H9 (cell line): ENCODE measurements at regions not wholly inside any gene's neighbourhood (a gene's known extent, or its start where the extent isn't known, plus 50 kb on each side); places are given as distances from the start of the nearest gene placed in this dataset.

Experiments used
- DNase-seq: peaks from one replicate; pipeline ENCODE4 v3.0.0-alpha.2; 2017
- H2AFZ ChIP-seq: one replicate; pipeline ENCODE4 v1.6.1; 2013; ENCODE audit warnings: mild to moderate bottlenecking, low read length, control low read depth, moderate library complexity
- H2AK5ac ChIP-seq: 2 replicates; pipeline ENCODE4 v1.6.1; 2013; ENCODE audit warnings: low read length, control low read depth, mixed read lengths; ENCODE audit not compliant: insufficient read length
- H2BK120ac ChIP-seq: one replicate; pipeline ENCODE4 v1.6.1; 2013; ENCODE audit warnings: low read depth, mild to moderate bottlenecking, low read length, control low read depth, inconsistent platforms; ENCODE audit not compliant: poor library complexity, severe bottlenecking
- H2BK12ac ChIP-seq: 2 replicates; pipeline ENCODE4 v1.6.1; 2013; ENCODE audit warnings: low read length, control low read depth, mixed read lengths, low read depth; ENCODE audit not compliant: insufficient read length
- H2BK15ac ChIP-seq: 2 replicates; pipeline ENCODE4 v1.6.1; 2013; ENCODE audit warnings: low read depth, low read length, control low read depth
- H2BK20ac ChIP-seq: one replicate; pipeline ENCODE4 v1.6.1; 2013; ENCODE audit warnings: low read depth, mild to moderate bottlenecking, low read length, control low read depth, inconsistent platforms; ENCODE audit not compliant: poor library complexity, severe bottlenecking
- H2BK5ac ChIP-seq: 2 replicates; pipeline ENCODE4 v1.6.1; 2013; ENCODE audit warnings: low read length, control low read depth, mixed read lengths; ENCODE audit not compliant: insufficient read length
- H3K14ac ChIP-seq: 2 replicates; pipeline ENCODE4 v1.6.1; 2013; ENCODE audit warnings: low read length, control low read depth; ENCODE audit not compliant: insufficient read depth
- H3K18ac ChIP-seq: 2 replicates; pipeline ENCODE4 v1.6.1; 2013; ENCODE audit warnings: low read depth, mild to moderate bottlenecking, mixed read lengths, low read length, control low read depth; ENCODE audit not compliant: insufficient read length
- H3K23ac ChIP-seq: 2 replicates; pipeline ENCODE4 v1.6.1; 2013; ENCODE audit warnings: low read length, control low read depth, mixed read lengths, low read depth; ENCODE audit not compliant: insufficient read length
- H3K23me2 ChIP-seq: 2 replicates; pipeline ENCODE4 v1.6.1; 2013; ENCODE audit warnings: low read depth, mild to moderate bottlenecking, mixed read lengths, low read length, control low read depth; ENCODE audit not compliant: insufficient read length, poor library complexity, severe bottlenecking
- H3K27ac ChIP-seq: 2 replicates; pipeline ENCODE4 v1.5.1; 2013; ENCODE audit warnings: low read length, control low read depth, mixed read lengths, low read depth; ENCODE audit not compliant: insufficient read length
- H3K27me3 ChIP-seq: 2 replicates; pipeline ENCODE4 v1.6.1; 2013; ENCODE audit warnings: low read length, control low read depth, inconsistent platforms; ENCODE audit not compliant: insufficient read depth
- H3K4ac ChIP-seq: 2 replicates; pipeline ENCODE4 v1.6.1; 2013; ENCODE audit warnings: low read depth, mild to moderate bottlenecking, control low read depth, inconsistent platforms, low read length, moderate library complexity
- H3K4me1 ChIP-seq: 2 replicates; pipeline ENCODE4 v1.6.1; 2013; ENCODE audit warnings: low read length, control low read depth, inconsistent platforms; ENCODE audit not compliant: insufficient read depth
- H3K4me2 ChIP-seq: 2 replicates; pipeline ENCODE4 v1.6.1; 2013; ENCODE audit warnings: low read length, control low read depth, mixed read lengths; ENCODE audit not compliant: insufficient read length, insufficient read depth
- H3K56ac ChIP-seq: 2 replicates; pipeline ENCODE4 v1.6.1; 2013; ENCODE audit warnings: low read depth, mild to moderate bottlenecking, mixed read lengths, low read length, control low read depth; ENCODE audit not compliant: insufficient read length
- H3K79me1 ChIP-seq: 2 replicates; pipeline ENCODE4 v1.6.1; 2013; ENCODE audit warnings: low read depth, mild to moderate bottlenecking, moderate library complexity, low read length, control low read depth, inconsistent platforms; ENCODE audit not compliant: insufficient read depth, poor library complexity, severe bottlenecking
- H3K79me2 ChIP-seq: 2 replicates; pipeline ENCODE4 v1.6.1; 2013; ENCODE audit warnings: low read length, control low read depth, inconsistent platforms; ENCODE audit not compliant: insufficient read depth
- H3K9ac ChIP-seq: 2 replicates; pipeline ENCODE4 v1.6.1; 2013; ENCODE audit warnings: low read length, control low read depth, mixed read lengths; ENCODE audit not compliant: insufficient read length; ENCODE audit errors: extremely low read depth
- H3K9me3 ChIP-seq: one replicate; pipeline ENCODE4 v1.6.1; 2013; ENCODE audit warnings: low read depth, low read length, inconsistent platforms; ENCODE audit not compliant: control insufficient read depth
- H3T11ph ChIP-seq: one replicate; pipeline ENCODE4 v1.6.1; 2013; ENCODE audit warnings: mild to moderate bottlenecking, low read length, control low read depth, inconsistent platforms
- H4K20me1 ChIP-seq: one replicate; pipeline ENCODE4 v1.6.1; 2013; ENCODE audit not compliant: control insufficient read depth, insufficient read length, insufficient read depth
- H4K5ac ChIP-seq: 2 replicates; pipeline ENCODE4 v1.6.1; 2013; ENCODE audit warnings: low read depth, mild to moderate bottlenecking, mixed read lengths, low read length, control low read depth; ENCODE audit not compliant: insufficient read length
- H4K8ac ChIP-seq: replicated peaks from 2 replicates; pipeline ENCODE4 v1.6.1; 2013; ENCODE audit warnings: low read length, control low read depth, mixed read lengths, low read depth; ENCODE audit not compliant: insufficient read length
- H4K91ac ChIP-seq: 2 replicates; pipeline ENCODE4 v1.6.1; 2013; ENCODE audit warnings: low read depth, mild to moderate bottlenecking, moderate library complexity, mixed read lengths, low read length, control low read depth; ENCODE audit not compliant: insufficient read length
- H3K27ac Mint-ChIP-seq, 3 experiments: 2 replicates in 2 of 3; 3 replicates in 1 of 3; pipeline ENCODE4 v1.8.0; 2020 to 2021; ENCODE audit warnings: mixed read lengths in 3 of 3, mild to moderate bottlenecking in 1 of 3, moderate library complexity in 1 of 3
- H3K27me3 Mint-ChIP-seq: 2 replicates; pipeline ENCODE4 v1.8.0; 2021; ENCODE audit warnings: low read depth, mild to moderate bottlenecking, moderate library complexity, mixed read lengths
- H3K36me3 Mint-ChIP-seq, 3 experiments: 2 replicates in 2 of 3; 3 replicates in 1 of 3; pipeline ENCODE4 v1.8.0; 2020 to 2021; ENCODE audit warnings: low read depth in 3 of 3, mixed read lengths in 3 of 3; ENCODE audit not compliant: insufficient read depth in 1 of 3
- H3K4me1 Mint-ChIP-seq, 2 experiments: 2 replicates each; pipeline ENCODE4 v1.8.0; 2020; ENCODE audit warnings: mixed read lengths in 2 of 2
- H3K4me3 Mint-ChIP-seq, 2 experiments: 2 replicates in 1 of 2; 3 replicates in 1 of 2; pipeline ENCODE4 v1.8.0; 2020 to 2021; ENCODE audit warnings: mild to moderate bottlenecking in 2 of 2, mixed read lengths in 2 of 2, moderate library complexity in 1 of 2
- H3K9me3 Mint-ChIP-seq, 2 experiments: 2 replicates in 1 of 2; 3 replicates in 1 of 2; pipeline ENCODE4 v1.8.0; 2020; ENCODE audit warnings: mild to moderate bottlenecking in 2 of 2, mixed read lengths in 2 of 2, moderate library complexity in 1 of 2
- CTCF ChIP-seq: fragments of 200-600 bp; sonication (generic); conservative IDR thresholded peaks from 3 replicates; pipeline ENCODE4 v1.8.0; 2021; ENCODE audit warnings: antibody characterized with exemption, mild to moderate bottlenecking
- WGBS: extraction: QIAGEN DNeasy Blood & Tissue Kit; methylation state at CpG from one replicate; pipeline ENCODE4 v1.1.7; 2013; ENCODE audit warnings: missing lambda C conversion rate, low lambda C conversion rate, mixed read lengths; ENCODE audit not compliant: insufficient read length; ENCODE audit errors: extremely low coverage; 5-methylcytosine and 5-hydroxymethylcytosine counted together

DNA sequence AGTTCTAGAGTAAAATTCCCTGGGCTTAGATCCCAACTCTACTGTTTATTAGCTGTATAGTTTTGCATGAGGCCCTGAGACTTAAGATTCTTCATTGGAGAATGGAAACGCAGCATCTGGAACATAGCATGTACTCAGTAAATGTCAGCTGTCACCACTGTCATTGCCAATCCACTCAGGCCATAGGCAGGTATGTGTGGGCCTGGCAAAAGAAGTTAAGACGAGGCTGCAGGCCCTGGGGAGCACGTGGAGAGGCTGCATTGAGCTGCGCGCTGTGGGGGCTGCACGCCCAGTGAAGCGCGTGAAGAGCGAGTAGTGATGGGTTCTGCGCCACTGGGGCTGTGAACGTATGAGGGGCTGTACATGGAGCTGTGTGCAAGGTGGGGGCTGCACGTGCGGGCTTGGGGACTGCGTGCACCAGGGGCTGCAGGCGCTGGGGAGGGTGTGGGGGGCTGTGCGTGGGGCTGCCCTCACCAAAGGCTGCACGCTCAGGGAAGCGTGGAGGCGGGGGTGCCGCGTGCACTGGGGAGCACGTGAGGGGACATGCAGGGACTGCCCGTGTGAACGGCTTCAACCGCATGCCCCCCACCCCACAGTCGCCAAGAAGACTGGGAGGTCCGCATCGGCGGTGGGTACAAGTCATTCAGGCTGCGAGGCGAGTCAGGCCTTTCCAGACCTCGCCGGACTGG, 85.5 kb downstream of the PRR15 start:
- no peak overlapping the region for H3K18ac ChIP-seq
- H3K4me2 ChIP-seq = no peak overlapping the region
- H2BK120ac ChIP-seq = no peak overlapping the region
- no peaks in the 10 kb centered on the region for H4K20me1 ChIP-seq
- no peak for DNase-seq
- WGBS = no CpG with 5 or more reads among the region's 33 CpGs
- no peaks in the 10 kb centered on the region; the same call in none of the 2 replicates for H3K27me3 Mint-ChIP-seq
- no peaks in the 10 kb centered on the region for H3K23me2 ChIP-seq
- H2BK5ac ChIP-seq = no peak overlapping the region
- H3K9me3 Mint-ChIP-seq = no peaks in the 10 kb centered on the region
- no peak overlapping the region for H3K14ac ChIP-seq
- peaks cover under 1% of the 10 kb centered on the region in 2 experiments for H3K4me1 Mint-ChIP-seq
- H2AK5ac ChIP-seq = no peak overlapping the region
- H3K79me1 ChIP-seq = no peaks in the 10 kb centered on the region
- H4K8ac ChIP-seq = no peak overlapping the region
- H3K23ac ChIP-seq = no peak overlapping the region
- H4K5ac ChIP-seq = no peak overlapping the region
- no peak for TF ChIP-seq CTCF
- H3K4ac ChIP-seq = no peak overlapping the region
- H3K27ac ChIP-seq = no peak overlapping the region
- H3K56ac ChIP-seq = no peak overlapping the region
- no peak overlapping the region for H2BK20ac ChIP-seq
- H3K27me3 ChIP-seq = no peaks in the 10 kb centered on the region
- peak overlapping the region in 1 of 3 experiments; percentile 54; a peak in 1 of 7 replicates for H3K27ac Mint-ChIP-seq
- H3K9ac ChIP-seq = no peak overlapping the region
- no peaks in the 10 kb centered on the region for H3K4me1 ChIP-seq
- H4K91ac ChIP-seq = no peak overlapping the region
- H3K79me2 ChIP-seq = no peaks in the 10 kb centered on the region
- H3K4me3 Mint-ChIP-seq = no peak overlapping the region
- no peak overlapping the region for H3T11ph ChIP-seq
- no peak overlapping the region for H2AFZ ChIP-seq
- H3K36me3 Mint-ChIP-seq = no peaks in the 10 kb centered on the region
- no peaks in the 10 kb centered on the region for H3K9me3 ChIP-seq
- H2BK15ac ChIP-seq = no peak overlapping the region
- no peak overlapping the region for H2BK12ac ChIP-seq
